A673 (cell line): ENCODE measurements at regions not wholly inside any gene's neighbourhood (a gene's known extent, or its start where the extent isn't known, plus 50 kb on each side); places are given as distances from the start of the nearest gene placed in this dataset.

ENCODE experiments used
- BruUV-seq: library from RNA; stranded (reverse); fragments of 400-500 nt; replicated peaks from 2 replicates; lab custom pipeline; 2021; lab: Mats Ljungman, UMichigan
- CTCF ChIA-PET: fragments of 300-600 bp; sonication (Branson Sonifier 250); formaldehyde crosslinking; loops from one replicate; lab custom pipeline; 2022; ENCODE audit warnings: antibody characterized with exemption; lab: Charles Lee
- POLR2A ChIA-PET: fragments of 300-600 bp; sonication (Branson Sonifier 250); formaldehyde crosslinking; loops from one replicate; lab custom pipeline; 2022; ENCODE audit warnings: antibody characterized with exemption; ENCODE audit not compliant: low non-redundant PET; lab: Charles Lee
- DNase-seq: peaks from one replicate; pipeline ENCODE4 v3.0.0-alpha.2; 2015; ENCODE audit warnings: low spot score
- H3K27ac ChIP-seq: fragments of 200-600 bp; sonication (generic); 2 replicates; pipeline ENCODE4 v1.5.1; 2016; ENCODE audit warnings: mixed run types, low read depth, mild to moderate bottlenecking, mixed read lengths, antibody characterized with exemption, low read length; ENCODE audit not compliant: poor library complexity, severe bottlenecking
- H3K27me3 ChIP-seq: fragments of 200-600 bp; sonication (generic); replicated peaks from 2 replicates; pipeline ENCODE4 v1.6.1; 2017; ENCODE audit warnings: mixed run types, low read depth, mild to moderate bottlenecking, mixed read lengths, antibody characterized with exemption, low read length; ENCODE audit not compliant: insufficient read depth, poor library complexity
- H3K36me3 ChIP-seq: fragments of 200-600 bp; sonication (generic); 2 replicates; pipeline ENCODE4 v1.6.1; 2016; ENCODE audit warnings: mixed run types, mild to moderate bottlenecking, mixed read lengths, antibody characterized with exemption, low read length; ENCODE audit not compliant: insufficient read depth, poor library complexity, severe bottlenecking
- H3K4me1 ChIP-seq: fragments of 200-600 bp; sonication (generic); 2 replicates; pipeline ENCODE4 v1.6.1; 2017; ENCODE audit warnings: mixed run types, mild to moderate bottlenecking, mixed read lengths, antibody characterized with exemption, low read length; ENCODE audit not compliant: insufficient read depth, poor library complexity, severe bottlenecking
- H3K4me3 ChIP-seq: fragments of 200-600 bp; sonication (generic); 2 replicates; pipeline ENCODE4 v1.5.1; 2016; ENCODE audit warnings: low read depth, mixed run types, mild to moderate bottlenecking, mixed read lengths, low read length; ENCODE audit not compliant: poor library complexity, severe bottlenecking
- H3K9me3 ChIP-seq: fragments of 200-600 bp; sonication (generic); 2 replicates; pipeline ENCODE4 v1.6.1; 2016; ENCODE audit warnings: mixed run types, low read depth, mild to moderate bottlenecking, mixed read lengths, antibody characterized with exemption, low read length; ENCODE audit not compliant: poor library complexity, severe bottlenecking
- EZH2 ChIP-seq: fragments of 200-600 bp; sonication (generic); IDR thresholded peaks from 2 replicates; pipeline ENCODE4 v1.6.1; 2017; ENCODE audit warnings: borderline replicate concordance, low read depth, mild to moderate bottlenecking, mixed read lengths, antibody characterized with exemption, low read length; ENCODE audit not compliant: poor library complexity, severe bottlenecking
- intact Hi-C: fragments of 100-400 bp; cut with micrococcal nuclease; formaldehyde crosslinking; loops from one replicate; pipeline ENCODE4 v1.10.0; 2022; ENCODE audit not compliant: unreplicated experiment
- TF ChIP-seq, protein P1 (sequence below): fragments of 300-800, 200-600 bp; sonication (generic); conservative IDR thresholded peaks from 2 replicates; pipeline ENCODE4 v1.5.1; 2017; ENCODE audit warnings: low read depth, mild to moderate bottlenecking, antibody characterized with exemption, low read length, moderate library complexity, mixed read lengths

DNA sequence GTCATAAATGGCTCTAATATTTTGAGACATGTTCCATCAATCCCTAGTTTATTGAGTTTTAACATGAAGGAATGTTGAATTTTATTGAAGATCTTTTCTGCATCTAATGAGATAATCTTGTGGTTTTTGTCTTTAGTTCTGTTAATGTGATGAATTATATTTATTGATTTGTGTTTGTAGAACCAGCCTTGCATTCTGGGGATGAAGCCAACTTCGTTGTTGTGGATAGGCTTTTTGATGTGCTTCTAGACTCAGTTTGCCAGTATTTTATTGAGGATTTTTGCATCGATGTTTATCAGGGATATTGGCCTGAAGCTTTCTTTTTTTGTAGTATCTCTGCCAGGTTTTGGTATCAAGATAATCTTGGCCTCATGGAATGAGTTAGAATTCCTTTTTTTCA, 72.0 kb upstream of the CD96 start:
- H3K9me3 ChIP-seq = no peaks in the 10 kb centered on the region
- no peak overlapping the region for H3K4me3 ChIP-seq
- TF ChIP-seq, protein P1, sequence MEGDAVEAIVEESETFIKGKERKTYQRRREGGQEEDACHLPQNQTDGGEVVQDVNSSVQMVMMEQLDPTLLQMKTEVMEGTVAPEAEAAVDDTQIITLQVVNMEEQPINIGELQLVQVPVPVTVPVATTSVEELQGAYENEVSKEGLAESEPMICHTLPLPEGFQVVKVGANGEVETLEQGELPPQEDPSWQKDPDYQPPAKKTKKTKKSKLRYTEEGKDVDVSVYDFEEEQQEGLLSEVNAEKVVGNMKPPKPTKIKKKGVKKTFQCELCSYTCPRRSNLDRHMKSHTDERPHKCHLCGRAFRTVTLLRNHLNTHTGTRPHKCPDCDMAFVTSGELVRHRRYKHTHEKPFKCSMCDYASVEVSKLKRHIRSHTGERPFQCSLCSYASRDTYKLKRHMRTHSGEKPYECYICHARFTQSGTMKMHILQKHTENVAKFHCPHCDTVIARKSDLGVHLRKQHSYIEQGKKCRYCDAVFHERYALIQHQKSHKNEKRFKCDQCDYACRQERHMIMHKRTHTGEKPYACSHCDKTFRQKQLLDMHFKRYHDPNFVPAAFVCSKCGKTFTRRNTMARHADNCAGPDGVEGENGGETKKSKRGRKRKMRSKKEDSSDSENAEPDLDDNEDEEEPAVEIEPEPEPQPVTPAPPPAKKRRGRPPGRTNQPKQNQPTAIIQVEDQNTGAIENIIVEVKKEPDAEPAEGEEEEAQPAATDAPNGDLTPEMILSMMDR = no peak
- no peak for TF ChIP-seq EZH2
- ChIA-PET POLR2A (no interaction called here), CTCF (no interaction called here)
- H3K4me1 ChIP-seq = no peaks in the 10 kb centered on the region
- no peaks in the 10 kb centered on the region for H3K27me3 ChIP-seq
- DNase-seq = no peak
- H3K27ac ChIP-seq = no peak overlapping the region
- intact Hi-C loops = no loop called here
- H3K36me3 ChIP-seq = no peaks in the 10 kb centered on the region
- BruUV-seq = no TSS peak

- Histone ChIP-seq H3K4me3 (no peak overlapping the region), H3K27ac (no peak overlapping the region), H3K9me3 (no peaks in the 10 kb centered on the region), H3K36me3 (no peaks in the 10 kb centered on the region), H3K4me1 (no peaks in the 10 kb centered on the region), H3K27me3 (no peaks in the 10 kb centered on the region)
- TF ChIP-seq EZH2 = no peak
- TF ChIP-seq, protein P1 = no peak
- CTCF ChIA-PET = no interaction called here
- intact Hi-C loops = no loop called here
- BruUV-seq = no TSS peak
- no peak for DNase-seq
- POLR2A ChIA-PET = no interaction called here
Observed at GRCh38 chr3:111471831-111472230, 70.2 kb upstream of the CD96 start.

DNA sequence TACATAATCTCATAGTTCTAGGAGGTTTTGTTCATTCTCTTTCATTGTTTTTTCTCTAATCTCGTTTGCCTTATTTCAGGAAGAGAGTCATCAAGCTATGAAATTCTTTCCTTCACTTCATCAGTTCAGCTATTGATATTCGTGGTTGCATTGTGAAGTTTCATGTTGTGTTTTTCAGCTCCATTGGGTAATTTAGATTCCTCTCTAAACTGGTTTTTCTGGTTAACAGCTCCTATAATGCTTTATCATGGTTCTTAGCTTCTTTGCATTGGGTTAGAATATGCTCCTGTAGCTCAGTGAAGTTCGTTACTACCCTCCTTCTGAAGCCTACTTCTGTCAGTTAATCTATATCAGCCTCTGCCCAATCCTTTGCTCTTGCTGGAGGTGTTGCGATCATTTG, 69.4 kb upstream of the CD96 start:
- no TSS peak for BruUV-seq
- H3K4me1 ChIP-seq = no peaks in the 10 kb centered on the region
- intact Hi-C loops = no loop called here
- DNase-seq = no peak
- H3K4me3 ChIP-seq = no peak overlapping the region
- ChIA-PET CTCF (no interaction called here), POLR2A (no interaction called here)
- H3K27ac ChIP-seq = no peak overlapping the region
- H3K36me3 ChIP-seq = no peaks in the 10 kb centered on the region
- TF ChIP-seq, protein P1 = no peak
- no peak for TF ChIP-seq EZH2
- no peaks in the 10 kb centered on the region for H3K9me3 ChIP-seq
- H3K27me3 ChIP-seq = no peaks in the 10 kb centered on the region
